Aorta (tissue), 5 donors: ENCODE measurements at regions not wholly inside any gene's neighbourhood (a gene's known extent, or its start where the extent isn't known, plus 50 kb on each side); places are given as distances from the start of the nearest gene placed in this dataset.
A peak's percentile ranks its signal among the peaks of the same experiment; 100 is the strongest.

ENCODE experiments used
- ATAC-seq: fragments of 200-7000 bp; cut with Tn5 transposase; one replicate; pipeline ENCODE4 v1.9.1; 2022; ENCODE audit warnings: moderate library complexity; ENCODE audit not compliant: low FRiP score
- DNase-seq, 2 donors: peaks; one replicate each; pipeline ENCODE4 v3.0.0-alpha.2; 2020
- H3K27ac ChIP-seq, 2 donors: one replicate each; pipeline ENCODE4 v1.5.1; 2013; ENCODE audit warnings: low read length in 2 of 2, mild to moderate bottlenecking in 2 of 2, moderate library complexity in 2 of 2, control low read depth in 1 of 2, inconsistent platforms in 1 of 2, low read depth in 1 of 2
- H3K27me3 ChIP-seq, 2 donors: one replicate each; pipeline ENCODE4 v1.6.1; 2013; ENCODE audit warnings: control low read depth in 1 of 2, low read length in 1 of 2, mild to moderate bottlenecking in 1 of 2, moderate library complexity in 1 of 2; ENCODE audit not compliant: insufficient read depth in 2 of 2, control insufficient read depth in 1 of 2
- H3K36me3 ChIP-seq, 2 donors: one replicate each; pipeline ENCODE4 v1.6.1; 2013; ENCODE audit warnings: control low read depth in 1 of 2, low read length in 1 of 2, mild to moderate bottlenecking in 1 of 2; ENCODE audit not compliant: insufficient read depth in 2 of 2, control insufficient read depth in 1 of 2
- H3K4me1 ChIP-seq, 2 donors: one replicate each; pipeline ENCODE4 v1.6.1; 2013; ENCODE audit warnings: low read length in 2 of 2, control low read depth in 1 of 2, mild to moderate bottlenecking in 1 of 2, moderate library complexity in 1 of 2; ENCODE audit not compliant: insufficient read depth in 2 of 2, control insufficient read depth in 1 of 2
- H3K4me3 ChIP-seq, 2 donors: one replicate each; pipeline ENCODE4 v1.5.1; 2013; ENCODE audit warnings: low read length in 2 of 2, control low read depth in 1 of 2, mild to moderate bottlenecking in 1 of 2
- H3K9me3 ChIP-seq: one replicate; pipeline ENCODE4 v1.6.1; 2013; ENCODE audit warnings: mild to moderate bottlenecking, low read length; ENCODE audit not compliant: control insufficient read depth
- WGBS, 2 donors: extraction: QIAGEN DNeasy Blood & Tissue Kit; methylation state at CpG; one replicate each; pipeline ENCODE4 v1.1.7; 2013; 5-methylcytosine and 5-hydroxymethylcytosine counted together
- intact Hi-C, 2 donors: fragments of 100-400 bp; cut with DNase I; formaldehyde crosslinking; loops; one replicate each; pipeline versions ENCODE4 v1.14.2 to v1.15.0; 2022
- donor health status: healthy with polysubstance abuse.
- donor health status: Bipolar disorder and iron deficiency.
- donor health status: DM: no; HTN: no; CAD: no.
- donor health status: DM: no; HTN: no; CAD: no.
- donor health status: DM: yes; HTN: yes; CAD: no.

GRCh38 chr1:3954170-3955169 lies 54.4 kb upstream of the C1orf174 start:
- DNase-seq (no peak), ATAC-seq (no peak)
- peaks cover 0 to 6% of the 10 kb centered on the region in 2 donors for H3K27me3 ChIP-seq
- intact Hi-C loops: no loop called here
- peaks cover 3% of the 10 kb centered on the region for H3K9me3 ChIP-seq
- 20 to 21% methylated on average over 29 of the region's 29 CpGs for WGBS, 2 donors
- no peaks in the 10 kb centered on the region for H3K36me3 ChIP-seq
- H3K4me1 ChIP-seq: no peaks in the 10 kb centered on the region
- no peak overlapping the region for H3K27ac ChIP-seq
- H3K4me3 ChIP-seq: no peak overlapping the region

- 66 to 69% methylated on average over 18 of the region's 18 CpGs for WGBS, 2 donors
- H3K4me1 ChIP-seq: no peaks in the 10 kb centered on the region
- no peaks in the 10 kb centered on the region for H3K36me3 ChIP-seq
- H3K4me3 ChIP-seq: no peak overlapping the region
- no peak overlapping the region for H3K27ac ChIP-seq
- intact Hi-C loops: no loop called here
- ATAC-seq (no peak), DNase-seq (peak in 1 of 2 donors; percentile 67)
- H3K27me3 ChIP-seq: peaks cover 0 to 6% of the 10 kb centered on the region in 2 donors
- H3K9me3 ChIP-seq: peaks cover 3% of the 10 kb centered on the region
Observed at GRCh38 chr1:3955196-3955772, 55.2 kb upstream of the C1orf174 start.

- intact Hi-C loops: no loop called here
- DNase-seq (no peak), ATAC-seq (no peak)
- no peak overlapping the region for H3K27ac ChIP-seq
- 63 to 64% methylated on average over 14 of the region's 14 CpGs for WGBS, 2 donors
- no peaks in the 10 kb centered on the region for H3K4me1 ChIP-seq
- no peaks in the 10 kb centered on the region for H3K36me3 ChIP-seq
- H3K27me3 ChIP-seq: peaks cover 0 to 6% of the 10 kb centered on the region in 2 donors
- H3K9me3 ChIP-seq: peaks cover 3% of the 10 kb centered on the region
- H3K4me3 ChIP-seq: no peak overlapping the region
Observed at GRCh38 chr1:3956527-3957170, 56.6 kb upstream of the C1orf174 start.

- WGBS, 2 donors: 73% methylated on average over 12 of the region's 12 CpGs
Observed at GRCh38 chr1:3959361-3959760, 59.3 kb upstream of the C1orf174 start.

GRCh38 chr1:3963554-3963953 lies 63.5 kb upstream of the C1orf174 start:
- Histone ChIP-seq H3K27me3 (no peaks in the 10 kb centered on the region), H3K9me3 (peaks cover 4% of the 10 kb centered on the region), H3K4me3 (no peak overlapping the region), H3K4me1 (no peaks in the 10 kb centered on the region), H3K36me3 (no peaks in the 10 kb centered on the region), H3K27ac (no peak overlapping the region)
- no peak for ATAC-seq
- 67 to 75% methylated on average over 9 of the region's 9 CpGs for WGBS, 2 donors
- intact Hi-C loops: no loop called here
- no peak for DNase-seq

More at GRCh38 chr1:3959361-3959760, 59.3 kb upstream of the C1orf174 start:
- no peaks in the 10 kb centered on the region for H3K4me1 ChIP-seq
- DNase-seq (no peak), ATAC-seq (no peak)
- H3K9me3 ChIP-seq: no peaks in the 10 kb centered on the region
- intact Hi-C loops: no loop called here
- H3K4me3 ChIP-seq: no peak overlapping the region
- H3K27ac ChIP-seq: no peak overlapping the region
- no peaks in the 10 kb centered on the region for H3K27me3 ChIP-seq
- H3K36me3 ChIP-seq: no peaks in the 10 kb centered on the region

GRCh38 chr1:3965693-3966092 lies 65.6 kb upstream of the C1orf174 start:
- no peaks in the 10 kb centered on the region for H3K4me1 ChIP-seq
- no peak overlapping the region for H3K4me3 ChIP-seq
- intact Hi-C loops: no loop called here
- no peak overlapping the region for H3K27ac ChIP-seq
- WGBS, 2 donors: 89 to 94% methylated on average over 6 of the region's 6 CpGs
- ATAC-seq: no peak
- no peak for DNase-seq
- peaks cover 6% of the 10 kb centered on the region for H3K9me3 ChIP-seq
- H3K36me3 ChIP-seq: no peaks in the 10 kb centered on the region
- H3K27me3 ChIP-seq: no peaks in the 10 kb centered on the region

- no peak overlapping the region for H3K27ac ChIP-seq
- 51 to 52% methylated on average over 10 of the region's 10 CpGs for WGBS, 2 donors
Observed at GRCh38 chr1:3968851-3969250, 68.8 kb upstream of the C1orf174 start.

GRCh38 chr1:3971981-3972380 lies 71.9 kb upstream of the C1orf174 start:
- no peaks in the 10 kb centered on the region for H3K27me3 ChIP-seq
- H3K36me3 ChIP-seq: no peaks in the 10 kb centered on the region
- intact Hi-C loops: no loop called here
- DNase-seq (no peak), ATAC-seq (no peak)
- no peaks in the 10 kb centered on the region for H3K4me1 ChIP-seq
- WGBS, 2 donors: 73 to 78% methylated on average over 5 of the region's 5 CpGs
- no peak overlapping the region for H3K4me3 ChIP-seq
- no peak overlapping the region for H3K27ac ChIP-seq
- H3K9me3 ChIP-seq: peaks cover 6% of the 10 kb centered on the region

More at GRCh38 chr1:3968851-3969250, 68.8 kb upstream of the C1orf174 start:
- Histone ChIP-seq H3K4me1 (no peaks in the 10 kb centered on the region), H3K27me3 (no peaks in the 10 kb centered on the region), H3K9me3 (peaks cover 7% of the 10 kb centered on the region), H3K36me3 (no peaks in the 10 kb centered on the region), H3K4me3 (no peak overlapping the region)
- ATAC-seq (no peak), DNase-seq (peak in 1 of 2 donors; percentile 35)
- intact Hi-C loops: no loop called here
